ENCODE measurements at regions not wholly inside any gene's neighbourhood (a gene's known extent, or its start where the extent isn't known, plus 50 kb on each side); places are given as distances from the start of the nearest gene placed in this dataset.

GRCh38 chr5:25991639-25992038 lies 1046.7 kb downstream of the CDH9 start:
- Histone ChIP-seq H3K36me3 (ENCODE audit: control insufficient read depth in 2 of 2, insufficient read depth in 2 of 2, low read length in 1 of 2) (no peaks in the 10 kb centered on the region), H3K79me2 (ENCODE audit: control insufficient read depth, insufficient read depth, low read length) (no peaks in the 10 kb centered on the region), H3K9me3 (replicated peaks; ENCODE audit: control insufficient read depth, insufficient read depth, low read length) (no peaks in the 10 kb centered on the region), H3K9ac (ENCODE audit: control insufficient read depth, insufficient read depth, low read length) (no peak overlapping the region), H3K4me2 (ENCODE audit: control insufficient read depth, insufficient read depth) (no peak overlapping the region), H3K4me1 (ENCODE audit: control insufficient read depth, insufficient read depth, low read length) (no peaks in the 10 kb centered on the region), H4K20me1 (ENCODE audit: control insufficient read depth, insufficient read depth) (no peaks in the 10 kb centered on the region), H3K27me3 (replicated peaks in 1 of 2; ENCODE audit: control insufficient read depth in 2 of 2, insufficient read depth in 2 of 2, low read length in 1 of 2) (no peaks in the 10 kb centered on the region), H3K4me3 (no peak overlapping the region), H2AFZ (ENCODE audit: control insufficient read depth, low read depth, low read length) (no peak overlapping the region), H3K27ac (ENCODE audit: control insufficient read depth, insufficient read depth) (no peak overlapping the region)
- RAD21 ChIA-PET (ENCODE audit: unreplicated experiment): no interaction called here
- in situ Hi-C loops (cut with MboI): no loop called here
- SMC1A ChIA-PET (ENCODE audit: uncharacterized antibody, unreplicated experiment): no interaction called here
- no TSS peak for BruUV-seq (replicated peaks)
- CTCF ChIA-PET: no interaction called here
- intact Hi-C loops (cut with micrococcal nuclease; ENCODE audit: unreplicated experiment): no loop called here
- FAIRE-seq (no peak), DNase-seq (ENCODE audit: low read depth, low spot score) (no peak), ATAC-seq (no peak)
- POLR2A ChIA-PET: no interaction called here
- WGBS (ENCODE audit: insufficient coverage, insufficient replicate concordance, low lambda C conversion rate, missing lambda C conversion rate): 72% methylated on average over 18 of the region's 18 CpGs
- TF ChIP-seq ELK1 (IDR thresholded peaks at IDR 0.05; ENCODE audit: low read depth, low read length): no peak
- TF ChIP-seq ZNF384 (IDR thresholded peaks at IDR 0.05; ENCODE audit: borderline replicate concordance, low read depth, low read length): no peak
- TF ChIP-seq IKZF1 (conservative IDR thresholded peaks at IDR 0.05): no peak
- no peak for TF ChIP-seq CUX1 (IDR thresholded peaks at IDR 0.05; ENCODE audit: insufficient replicate concordance, low read depth, low read length)
- no peak for TF ChIP-seq SREBF1 (IDR thresholded peaks at IDR 0.05; ENCODE audit: low read length)
- TF ChIP-seq STAT3 (IDR thresholded peaks at IDR 0.05; ENCODE audit: low read depth, low read length): no peak
- no peak for TF ChIP-seq EGR1 (IDR thresholded peaks at IDR 0.05; ENCODE audit: borderline replicate concordance in 1 of 2, low read depth in 2 of 2, low read length in 2 of 2)
- no peak for TF ChIP-seq NFIC (IDR thresholded peaks at IDR 0.05; ENCODE audit: low read depth, low read length)
- TF ChIP-seq IKZF2 (IDR thresholded peaks at IDR 0.05): no peak
- no peak for TF ChIP-seq MTA2 (IDR thresholded peaks at IDR 0.05; ENCODE audit: low read depth)
- no peak for TF ChIP-seq RELB (IDR thresholded peaks at IDR 0.05; ENCODE audit: low read depth)
- TF ChIP-seq WRNIP1 (IDR thresholded peaks at IDR 0.05; ENCODE audit: borderline replicate concordance, low read depth, low read length): no peak
- TF ChIP-seq CREM (IDR thresholded peaks at IDR 0.05; ENCODE audit: low read depth): no peak
- TF ChIP-seq HDAC2 (IDR thresholded peaks at IDR 0.05): no peak
- no peak for TF ChIP-seq RB1 (IDR thresholded peaks at IDR 0.05; ENCODE audit: borderline replicate concordance)
- TF ChIP-seq SIX5 (IDR thresholded peaks at IDR 0.05; ENCODE audit: low read depth, low read length, severe bottlenecking): no peak
- TF ChIP-seq SIN3A (IDR thresholded peaks at IDR 0.05; ENCODE audit: low read depth, low read length): no peak
